A673 (cell line): ENCODE measurements at regions not wholly inside any gene's neighbourhood (a gene's known extent, or its start where the extent isn't known, plus 50 kb on each side); places are given as distances from the start of the nearest gene placed in this dataset.

Experiments
- BruUV-seq: library from RNA; stranded (reverse); fragments of 400-500 nt; replicated peaks from 2 replicates; lab custom pipeline; 2021; lab: Mats Ljungman, UMichigan
- CTCF ChIA-PET: fragments of 300-600 bp; sonication (Branson Sonifier 250); formaldehyde crosslinking; loops from one replicate; lab custom pipeline; 2022; ENCODE audit warnings: antibody characterized with exemption; lab: Charles Lee
- POLR2A ChIA-PET: fragments of 300-600 bp; sonication (Branson Sonifier 250); formaldehyde crosslinking; loops from one replicate; lab custom pipeline; 2022; ENCODE audit warnings: antibody characterized with exemption; ENCODE audit not compliant: low non-redundant PET; lab: Charles Lee
- DNase-seq: peaks from one replicate; pipeline ENCODE4 v3.0.0-alpha.2; 2015; ENCODE audit warnings: low spot score
- H3K27ac ChIP-seq: fragments of 200-600 bp; sonication (generic); 2 replicates; pipeline ENCODE4 v1.5.1; 2016; ENCODE audit warnings: mixed run types, low read depth, mild to moderate bottlenecking, mixed read lengths, antibody characterized with exemption, low read length; ENCODE audit not compliant: poor library complexity, severe bottlenecking
- H3K27me3 ChIP-seq: fragments of 200-600 bp; sonication (generic); replicated peaks from 2 replicates; pipeline ENCODE4 v1.6.1; 2017; ENCODE audit warnings: mixed run types, low read depth, mild to moderate bottlenecking, mixed read lengths, antibody characterized with exemption, low read length; ENCODE audit not compliant: insufficient read depth, poor library complexity
- H3K36me3 ChIP-seq: fragments of 200-600 bp; sonication (generic); 2 replicates; pipeline ENCODE4 v1.6.1; 2016; ENCODE audit warnings: mixed run types, mild to moderate bottlenecking, mixed read lengths, antibody characterized with exemption, low read length; ENCODE audit not compliant: insufficient read depth, poor library complexity, severe bottlenecking
- H3K4me1 ChIP-seq: fragments of 200-600 bp; sonication (generic); 2 replicates; pipeline ENCODE4 v1.6.1; 2017; ENCODE audit warnings: mixed run types, mild to moderate bottlenecking, mixed read lengths, antibody characterized with exemption, low read length; ENCODE audit not compliant: insufficient read depth, poor library complexity, severe bottlenecking
- H3K4me3 ChIP-seq: fragments of 200-600 bp; sonication (generic); 2 replicates; pipeline ENCODE4 v1.5.1; 2016; ENCODE audit warnings: low read depth, mixed run types, mild to moderate bottlenecking, mixed read lengths, low read length; ENCODE audit not compliant: poor library complexity, severe bottlenecking
- H3K9me3 ChIP-seq: fragments of 200-600 bp; sonication (generic); 2 replicates; pipeline ENCODE4 v1.6.1; 2016; ENCODE audit warnings: mixed run types, low read depth, mild to moderate bottlenecking, mixed read lengths, antibody characterized with exemption, low read length; ENCODE audit not compliant: poor library complexity, severe bottlenecking
- EZH2 ChIP-seq: fragments of 200-600 bp; sonication (generic); IDR thresholded peaks from 2 replicates; pipeline ENCODE4 v1.6.1; 2017; ENCODE audit warnings: borderline replicate concordance, low read depth, mild to moderate bottlenecking, mixed read lengths, antibody characterized with exemption, low read length; ENCODE audit not compliant: poor library complexity, severe bottlenecking
- intact Hi-C: fragments of 100-400 bp; cut with micrococcal nuclease; formaldehyde crosslinking; loops from one replicate; pipeline ENCODE4 v1.10.0; 2022; ENCODE audit not compliant: unreplicated experiment
- TF ChIP-seq, protein P1 (sequence below): fragments of 300-800, 200-600 bp; sonication (generic); conservative IDR thresholded peaks from 2 replicates; pipeline ENCODE4 v1.5.1; 2017; ENCODE audit warnings: low read depth, mild to moderate bottlenecking, antibody characterized with exemption, low read length, moderate library complexity, mixed read lengths

DNA sequence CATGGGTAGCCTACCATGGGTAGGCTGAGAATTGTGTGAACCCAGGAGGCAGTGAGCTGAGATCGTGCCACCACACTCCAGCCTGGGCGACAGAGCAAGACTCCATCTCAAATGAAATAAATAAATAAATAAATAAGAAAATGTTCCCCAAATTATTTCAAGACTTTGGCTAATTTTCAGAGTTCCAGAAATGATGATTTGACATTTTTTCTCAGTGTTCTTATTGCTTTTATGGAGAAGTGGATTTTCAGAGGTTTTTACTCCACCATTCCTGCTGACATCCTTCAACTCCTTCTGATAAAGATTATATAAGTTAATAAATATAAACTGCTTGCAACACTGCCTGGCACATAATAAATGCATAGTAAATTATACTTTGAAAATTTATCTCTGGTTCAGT, 80.4 kb upstream of the PRKCQ start:
- DNase-seq, result no peak
- TF ChIP-seq EZH2, result no peak
- TF ChIP-seq, protein P1, sequence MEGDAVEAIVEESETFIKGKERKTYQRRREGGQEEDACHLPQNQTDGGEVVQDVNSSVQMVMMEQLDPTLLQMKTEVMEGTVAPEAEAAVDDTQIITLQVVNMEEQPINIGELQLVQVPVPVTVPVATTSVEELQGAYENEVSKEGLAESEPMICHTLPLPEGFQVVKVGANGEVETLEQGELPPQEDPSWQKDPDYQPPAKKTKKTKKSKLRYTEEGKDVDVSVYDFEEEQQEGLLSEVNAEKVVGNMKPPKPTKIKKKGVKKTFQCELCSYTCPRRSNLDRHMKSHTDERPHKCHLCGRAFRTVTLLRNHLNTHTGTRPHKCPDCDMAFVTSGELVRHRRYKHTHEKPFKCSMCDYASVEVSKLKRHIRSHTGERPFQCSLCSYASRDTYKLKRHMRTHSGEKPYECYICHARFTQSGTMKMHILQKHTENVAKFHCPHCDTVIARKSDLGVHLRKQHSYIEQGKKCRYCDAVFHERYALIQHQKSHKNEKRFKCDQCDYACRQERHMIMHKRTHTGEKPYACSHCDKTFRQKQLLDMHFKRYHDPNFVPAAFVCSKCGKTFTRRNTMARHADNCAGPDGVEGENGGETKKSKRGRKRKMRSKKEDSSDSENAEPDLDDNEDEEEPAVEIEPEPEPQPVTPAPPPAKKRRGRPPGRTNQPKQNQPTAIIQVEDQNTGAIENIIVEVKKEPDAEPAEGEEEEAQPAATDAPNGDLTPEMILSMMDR, result no peak
- Histone ChIP-seq H3K4me3 (no peak overlapping the region), H3K27me3 (peaks cover 76% of the 10 kb centered on the region), H3K9me3 (no peaks in the 10 kb centered on the region), H3K36me3 (no peaks in the 10 kb centered on the region), H3K4me1 (no peaks in the 10 kb centered on the region), H3K27ac (no peak overlapping the region)
- BruUV-seq, result no TSS peak
- ChIA-PET POLR2A (no interaction called here), CTCF (no interaction called here)
- intact Hi-C loops, result no loop called here

DNA sequence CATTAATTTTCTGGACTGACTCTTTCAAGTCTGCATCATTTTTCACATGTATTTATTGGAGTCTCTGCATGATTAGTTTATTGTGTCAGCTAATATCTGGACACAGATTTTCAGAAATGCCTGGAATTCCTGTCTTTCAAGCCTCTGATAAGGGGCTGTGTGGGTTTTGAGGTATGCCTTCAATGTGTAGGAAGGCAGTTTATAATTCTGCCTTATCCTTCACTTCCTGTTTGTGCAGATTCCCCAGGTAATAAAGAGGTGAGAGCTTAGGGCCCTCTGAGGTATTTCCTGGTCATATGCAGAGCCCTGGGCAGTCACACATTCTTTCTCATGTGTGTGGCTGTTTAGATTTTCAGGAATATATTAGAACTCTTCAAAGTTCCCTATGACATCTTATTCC, 79.4 kb upstream of the PRKCQ start:
- TF ChIP-seq, protein P1, result no peak
- TF ChIP-seq EZH2, result no peak
- Histone ChIP-seq H3K36me3 (no peaks in the 10 kb centered on the region), H3K4me3 (no peak overlapping the region), H3K4me1 (no peaks in the 10 kb centered on the region), H3K9me3 (no peaks in the 10 kb centered on the region), H3K27me3 (peaks cover 79% of the 10 kb centered on the region), H3K27ac (no peak overlapping the region)
- intact Hi-C loops, result loop anchor here (5.0 kb wide), 1 partner anchor 227 kb away; no protein-coding TSS in a partner anchor
- no peak for DNase-seq
- no TSS peak for BruUV-seq
- POLR2A ChIA-PET, result no interaction called here
- CTCF ChIA-PET, result no interaction called here

DNA sequence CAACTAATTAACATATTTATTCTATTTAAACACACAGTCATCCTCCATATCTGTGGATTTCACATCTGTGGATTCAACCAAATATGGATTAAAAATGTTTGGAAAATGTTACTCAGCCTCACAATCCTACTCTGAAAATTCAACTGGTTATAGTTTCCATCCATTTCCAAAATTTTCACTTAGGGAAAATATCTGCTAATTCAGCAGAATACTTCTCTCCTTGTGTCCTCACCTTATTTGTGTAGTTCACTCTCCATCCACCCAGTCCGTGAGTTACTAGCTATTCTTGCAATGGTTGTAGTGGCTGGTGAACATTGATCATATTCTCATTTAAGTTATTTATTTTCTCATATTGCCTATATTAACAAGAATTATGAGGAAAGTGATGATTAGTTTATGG, 77.6 kb upstream of the PRKCQ start:
- no peak for TF ChIP-seq EZH2
- TF ChIP-seq, protein P1, result no peak

More for the DNA sequence above, 77.6 kb upstream of the PRKCQ start:
- no peak overlapping the region for H3K27ac ChIP-seq
- DNase-seq, result no peak
- H3K9me3 ChIP-seq, result no peaks in the 10 kb centered on the region
- intact Hi-C loops, result loop anchor here (5.0 kb wide), 1 partner anchor 225 kb away; no protein-coding TSS in a partner anchor
- peaks cover 85% of the 10 kb centered on the region for H3K27me3 ChIP-seq
- no peaks in the 10 kb centered on the region for H3K4me1 ChIP-seq
- CTCF ChIA-PET, result no interaction called here
- POLR2A ChIA-PET, result no interaction called here
- BruUV-seq, result no TSS peak
- H3K4me3 ChIP-seq, result no peak overlapping the region
- no peaks in the 10 kb centered on the region for H3K36me3 ChIP-seq
